ENCODE measurements at regions not wholly inside any gene's neighbourhood (a gene's known extent, or its start where the extent isn't known, plus 50 kb on each side); places are given as distances from the start of the nearest gene placed in this dataset.

DNA sequence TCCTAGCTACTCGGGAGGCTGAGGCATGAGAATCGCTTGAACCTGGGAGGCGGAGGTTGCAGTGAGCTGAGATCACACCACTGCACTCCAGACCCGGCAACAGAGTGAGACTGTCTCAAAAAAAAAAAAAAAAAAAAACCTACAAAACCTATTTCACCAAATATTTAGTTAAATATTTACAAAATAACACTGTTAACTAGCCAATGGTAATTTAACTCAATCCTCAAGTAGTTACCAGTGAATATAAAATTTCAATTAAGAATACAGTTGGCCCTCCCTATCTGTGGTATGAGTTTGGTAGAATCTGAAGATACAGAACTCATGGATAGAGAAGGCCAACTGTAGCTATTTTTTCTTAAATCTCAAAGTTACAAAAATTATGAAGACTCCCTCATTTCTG is 247.4 kb downstream of the SOX9 start:
- no peak for TF ChIP-seq POLR2A (IDR thresholded peaks at IDR 0.05; ENCODE audit: low read length)
- TF ChIP-seq GATA1 (IDR thresholded peaks at IDR 0.05; ENCODE audit: low read depth, low read length): no peak
